ENCODE measurements at regions not wholly inside any gene's neighbourhood (a gene's known extent, or its start where the extent isn't known, plus 50 kb on each side); places are given as distances from the start of the nearest gene placed in this dataset.

DNA sequence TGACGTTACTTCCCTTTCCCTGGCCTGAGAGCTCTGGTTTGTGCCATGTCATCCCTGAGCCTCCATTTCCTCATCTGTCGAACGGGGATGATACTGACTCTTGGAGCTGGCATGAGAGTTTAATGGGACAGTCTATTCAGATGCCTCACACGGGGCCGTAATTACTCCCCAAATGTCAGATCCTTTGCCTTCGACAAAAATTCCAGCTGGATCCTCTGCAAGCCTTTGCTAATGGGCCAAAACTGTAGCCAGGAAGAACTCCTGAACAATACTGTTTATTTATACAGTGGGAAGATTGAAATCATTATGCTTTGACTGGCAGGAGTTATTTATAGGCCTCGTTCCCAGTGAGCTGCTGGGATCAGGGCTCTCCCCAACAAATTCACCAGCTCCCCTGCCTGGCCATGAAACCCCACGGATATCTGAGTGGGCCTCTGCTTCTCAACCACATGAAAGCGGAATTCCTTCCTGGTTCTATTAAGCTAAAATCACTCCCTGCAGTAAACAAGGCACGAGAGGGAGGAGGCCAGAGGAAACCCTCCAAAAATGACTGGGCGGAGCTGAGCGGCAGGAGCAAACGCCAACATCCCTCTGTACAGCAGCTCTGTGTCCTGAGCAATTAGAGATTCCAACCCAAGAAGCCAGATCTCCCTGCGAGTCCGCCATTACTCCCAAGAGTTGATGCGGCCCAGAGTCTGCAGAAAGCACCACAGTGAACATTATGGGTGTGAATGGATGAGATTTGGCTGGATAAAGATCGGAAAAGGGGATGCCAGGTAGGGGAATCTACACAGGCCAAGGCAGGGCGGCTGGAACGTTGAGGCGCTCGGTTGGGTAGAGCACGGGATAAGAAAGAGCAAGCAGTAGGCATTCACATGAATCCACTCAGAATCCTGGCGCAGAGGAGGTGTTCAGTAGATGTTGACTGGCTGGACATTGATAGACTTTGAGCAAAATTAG lies 326.1 kb downstream of the BCL11B start:
- DNase-seq: peak; percentile 13

GRCh38 chr14:98946940-98947339 lies 325.1 kb downstream of the BCL11B start:
- DNase-seq: no peak

GRCh38 chr14:98947911-98948595 lies 323.9 kb downstream of the BCL11B start:
- no peak for DNase-seq

- peak; percentile 50 for DNase-seq
These were observed 322.9 kb downstream of the BCL11B start for GRCh38 chr14:98949051-98949450.

DNA sequence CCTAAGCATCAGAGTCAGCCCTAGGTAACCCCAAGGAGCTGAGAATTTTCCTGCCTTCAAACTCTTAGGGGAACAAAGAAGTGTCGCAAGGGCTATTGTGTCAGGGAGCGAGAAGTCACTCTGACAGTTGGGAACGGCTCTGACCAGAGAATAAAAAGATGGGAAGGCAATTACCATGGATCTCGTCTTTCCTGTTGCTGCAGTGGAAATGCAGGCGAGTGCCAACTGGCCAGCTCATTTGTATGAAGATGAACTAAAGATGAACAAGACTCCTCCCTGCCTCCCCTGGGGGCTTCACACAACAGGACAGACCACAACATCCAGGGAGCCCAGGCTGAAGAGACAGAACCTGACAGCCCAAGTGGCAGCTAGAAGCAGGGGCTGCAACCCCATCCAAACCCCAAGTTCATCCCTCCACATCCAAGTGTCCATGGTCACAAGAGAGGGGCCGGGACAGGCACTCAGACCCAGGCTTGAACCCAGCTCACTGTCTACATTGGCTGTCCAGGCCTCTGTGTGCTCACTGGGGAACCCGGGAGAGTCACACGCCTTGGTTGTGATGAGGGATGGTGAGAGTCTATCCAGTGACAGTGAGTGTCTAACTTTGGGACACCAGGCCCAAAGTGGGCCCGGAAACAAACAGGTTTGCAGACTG lies 322.4 kb downstream of the BCL11B start:
- DNase-seq: peak; percentile 57

DNA sequence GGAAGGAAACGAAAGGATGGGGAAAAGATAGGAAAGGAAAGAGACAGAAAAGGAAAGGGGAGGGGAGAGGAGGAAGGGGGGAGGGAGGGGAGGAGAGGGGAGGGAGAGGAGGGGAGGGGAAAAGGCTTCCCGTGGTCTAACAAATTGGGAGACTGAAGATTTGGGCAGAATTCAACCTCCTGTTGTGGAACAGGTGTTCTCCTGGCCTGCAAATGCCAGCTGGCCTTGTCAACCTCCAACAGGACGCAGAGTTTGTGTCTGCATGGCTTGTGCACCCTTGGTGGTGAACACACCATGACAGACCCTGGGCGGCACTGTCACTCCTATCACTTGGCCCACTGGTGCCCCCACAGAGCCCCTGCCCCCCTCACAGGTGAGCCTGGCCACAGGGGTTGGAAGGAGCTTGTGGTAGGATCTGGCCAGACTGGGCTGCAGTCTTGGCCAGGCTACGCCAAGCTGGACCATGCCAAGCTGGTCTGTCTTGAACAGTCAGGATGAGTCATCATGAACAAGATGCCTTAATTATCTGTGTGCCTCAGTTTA lies 321.6 kb downstream of the BCL11B start:
- no peak for DNase-seq

- no peak for DNase-seq
These were observed 321.0 kb downstream of the BCL11B start for GRCh38 chr14:98951031-98951430.

DNA sequence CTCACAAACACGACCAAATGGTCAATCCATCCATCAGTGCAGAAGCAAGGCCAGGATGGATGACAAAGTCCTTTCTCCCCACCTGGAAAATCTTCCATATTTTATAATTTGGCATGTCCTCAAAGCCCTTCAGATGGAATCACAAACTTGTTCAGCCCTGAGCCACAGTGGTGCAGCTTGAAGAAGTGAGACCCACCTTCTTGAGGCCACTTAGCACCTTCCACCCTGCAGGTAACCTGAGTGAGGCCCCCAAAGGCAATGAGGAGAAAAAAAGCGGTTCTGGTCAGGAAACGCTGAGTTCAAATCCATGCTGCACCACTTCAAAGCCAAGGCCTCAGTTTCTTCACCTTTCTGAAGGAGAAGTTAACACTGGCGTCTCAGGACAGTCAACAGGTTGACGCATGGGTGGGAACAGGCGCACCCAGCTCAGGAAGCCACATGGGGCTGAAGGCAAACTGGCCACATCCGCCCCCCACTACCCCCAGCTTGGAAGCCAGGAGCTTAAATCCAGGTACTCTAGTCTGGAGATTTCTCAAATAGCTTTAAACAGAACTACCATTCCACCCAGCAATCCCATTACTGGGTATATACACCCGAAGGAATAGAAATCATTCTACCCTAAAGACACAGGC lies 320.4 kb downstream of the BCL11B start:
- no peak for DNase-seq

DNA sequence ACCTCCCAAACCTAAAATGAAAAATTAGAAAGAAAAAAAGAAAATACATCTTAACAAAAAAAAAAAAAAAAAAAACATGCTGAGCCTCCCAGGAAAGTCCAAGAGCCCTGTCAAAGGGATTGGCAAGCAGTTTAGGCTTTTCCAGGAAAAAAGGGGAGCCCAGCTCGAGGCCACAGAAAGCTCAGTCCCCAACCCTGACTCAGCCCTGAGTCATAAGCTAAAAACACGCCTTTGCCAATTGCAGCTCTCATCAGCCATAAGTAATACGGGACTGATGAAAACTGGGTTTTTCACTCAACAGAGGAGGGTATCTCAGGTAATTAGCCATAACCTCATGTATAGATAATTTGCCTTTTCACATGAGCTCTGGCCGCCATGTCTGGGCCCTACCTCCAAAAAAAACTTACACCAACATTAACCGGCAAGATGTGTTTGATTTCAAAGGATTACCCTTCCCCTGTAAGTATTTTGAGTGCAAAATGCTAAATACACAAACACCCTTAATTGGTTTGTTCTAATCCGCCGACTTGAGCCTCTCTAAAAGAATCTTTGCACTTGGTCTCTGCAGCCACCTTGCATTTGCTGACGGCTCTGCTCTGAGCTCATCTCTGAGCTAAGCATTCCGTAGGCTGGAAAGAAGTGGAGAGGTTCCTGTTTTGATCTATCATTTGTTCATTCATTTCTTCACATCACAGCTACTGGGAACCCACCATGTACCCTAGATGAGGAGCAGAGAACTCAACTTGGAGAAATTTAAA lies 319.2 kb downstream of the BCL11B start:
- DNase-seq: peak; percentile 76

DNA sequence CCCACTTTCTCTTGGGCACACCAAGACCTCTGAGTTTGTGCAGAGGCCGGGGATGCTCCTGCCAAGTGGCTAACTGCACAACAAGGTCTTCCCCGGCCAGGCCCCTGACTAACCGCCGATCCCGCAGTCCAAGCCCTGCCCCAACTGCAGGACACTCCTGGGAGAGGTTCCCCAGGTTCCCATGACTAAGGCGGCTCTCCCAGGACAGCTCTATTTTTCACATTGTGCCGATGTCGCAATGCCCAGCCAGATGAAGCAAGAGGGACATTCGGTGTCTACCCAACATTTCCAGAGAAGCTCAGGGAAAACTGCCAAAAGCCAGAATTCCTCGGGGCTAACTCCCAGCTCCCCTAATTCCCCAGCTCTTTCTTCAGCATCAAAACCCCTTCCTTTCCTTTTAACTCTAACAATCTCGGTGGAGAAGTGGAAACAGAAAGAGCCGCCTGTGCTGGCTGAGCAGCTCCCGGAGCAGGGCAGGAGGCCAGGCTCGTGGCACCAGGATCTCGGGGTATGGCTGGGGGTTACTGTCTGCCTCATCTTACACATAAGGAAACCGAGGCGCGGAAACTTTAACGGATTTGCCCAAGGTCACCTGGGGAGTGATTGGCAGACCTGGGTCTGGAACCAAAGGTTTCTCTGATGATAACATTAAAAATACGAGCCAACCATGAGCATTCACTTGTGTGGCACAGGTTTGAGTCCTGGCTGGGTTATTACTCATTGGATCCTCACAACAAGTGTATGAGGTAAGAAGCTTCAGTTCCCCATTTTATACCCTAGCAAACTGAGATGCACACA lies 318.2 kb downstream of the BCL11B start:
- DNase-seq: peak; percentile 53

GRCh38 chr14:98954349-98955000 lies 317.5 kb downstream of the BCL11B start:
- no peak for DNase-seq

GRCh38 chr14:98955036-98955740 lies 316.8 kb downstream of the BCL11B start:
- DNase-seq: no peak

DNA sequence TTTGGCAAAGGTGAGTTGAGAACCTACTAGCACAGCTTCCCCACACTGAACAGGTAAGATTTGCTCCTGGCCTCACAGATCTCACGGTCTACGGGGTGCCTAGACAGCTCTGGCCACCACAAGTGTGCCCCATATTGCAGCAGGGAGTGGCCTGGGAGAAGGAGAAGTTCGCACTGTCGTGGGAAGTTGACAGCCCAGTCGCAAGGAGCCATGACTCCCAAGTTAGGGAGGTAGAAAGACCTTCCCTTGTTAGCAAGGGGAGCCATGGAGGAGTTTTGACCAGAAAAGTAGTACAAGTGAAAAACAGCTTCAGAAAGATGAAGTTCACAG lies 316.3 kb downstream of the BCL11B start:
- peak; percentile 48 for DNase-seq

GRCh38 chr14:98956181-98956580 lies 315.8 kb downstream of the BCL11B start:
- DNase-seq: no peak

- peak; percentile 83 for DNase-seq
These were observed 315.3 kb downstream of the BCL11B start for GRCh38 chr14:98956661-98957060.

- DNase-seq: peak; percentile 99
These were observed 314.6 kb downstream of the BCL11B start for GRCh38 chr14:98957211-98958047.

- DNase-seq: no peak
These were observed 313.9 kb downstream of the BCL11B start for GRCh38 chr14:98958048-98958631.

- no peak for DNase-seq
These were observed 313.4 kb downstream of the BCL11B start for GRCh38 chr14:98958632-98959031.

DNA sequence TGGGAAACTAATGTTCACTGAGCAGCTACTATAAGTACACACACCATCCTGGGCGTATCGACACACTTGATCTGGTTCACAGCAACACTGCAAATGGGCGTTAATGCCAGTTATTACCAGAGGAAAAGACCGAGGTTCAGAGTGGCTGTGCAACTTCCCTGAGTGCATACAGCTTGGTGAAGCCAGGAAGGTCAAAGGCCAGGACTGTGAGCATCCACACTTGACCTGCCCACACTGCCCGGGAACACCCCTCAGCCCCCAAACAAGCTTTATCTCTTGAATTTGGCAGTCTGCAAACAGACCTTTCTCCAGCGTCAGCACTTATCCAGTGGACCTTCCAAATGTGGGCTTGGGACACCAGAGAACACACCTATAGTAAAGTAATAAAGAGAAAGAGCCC lies 312.6 kb downstream of the BCL11B start:
- DNase-seq: no peak

Data from inflammatory macrophage treated with lipopolysaccharide for 4 hours (primary cell).